A673 (cell line): ENCODE measurements at regions not wholly inside any gene's neighbourhood (a gene's known extent, or its start where the extent isn't known, plus 50 kb on each side); places are given as distances from the start of the nearest gene placed in this dataset.

Experiments used
- BruUV-seq: library from RNA; stranded (reverse); fragments of 400-500 nt; replicated peaks from 2 replicates; lab custom pipeline; 2021; lab: Mats Ljungman, UMichigan
- CTCF ChIA-PET: fragments of 300-600 bp; sonication (Branson Sonifier 250); formaldehyde crosslinking; loops from one replicate; lab custom pipeline; 2022; ENCODE audit warnings: antibody characterized with exemption; lab: Charles Lee
- POLR2A ChIA-PET: fragments of 300-600 bp; sonication (Branson Sonifier 250); formaldehyde crosslinking; loops from one replicate; lab custom pipeline; 2022; ENCODE audit warnings: antibody characterized with exemption; ENCODE audit not compliant: low non-redundant PET; lab: Charles Lee
- DNase-seq: peaks from one replicate; pipeline ENCODE4 v3.0.0-alpha.2; 2015; ENCODE audit warnings: low spot score
- H3K27ac ChIP-seq: fragments of 200-600 bp; sonication (generic); 2 replicates; pipeline ENCODE4 v1.5.1; 2016; ENCODE audit warnings: mixed run types, low read depth, mild to moderate bottlenecking, mixed read lengths, antibody characterized with exemption, low read length; ENCODE audit not compliant: poor library complexity, severe bottlenecking
- H3K27me3 ChIP-seq: fragments of 200-600 bp; sonication (generic); replicated peaks from 2 replicates; pipeline ENCODE4 v1.6.1; 2017; ENCODE audit warnings: mixed run types, low read depth, mild to moderate bottlenecking, mixed read lengths, antibody characterized with exemption, low read length; ENCODE audit not compliant: insufficient read depth, poor library complexity
- H3K36me3 ChIP-seq: fragments of 200-600 bp; sonication (generic); 2 replicates; pipeline ENCODE4 v1.6.1; 2016; ENCODE audit warnings: mixed run types, mild to moderate bottlenecking, mixed read lengths, antibody characterized with exemption, low read length; ENCODE audit not compliant: insufficient read depth, poor library complexity, severe bottlenecking
- H3K4me1 ChIP-seq: fragments of 200-600 bp; sonication (generic); 2 replicates; pipeline ENCODE4 v1.6.1; 2017; ENCODE audit warnings: mixed run types, mild to moderate bottlenecking, mixed read lengths, antibody characterized with exemption, low read length; ENCODE audit not compliant: insufficient read depth, poor library complexity, severe bottlenecking
- H3K4me3 ChIP-seq: fragments of 200-600 bp; sonication (generic); 2 replicates; pipeline ENCODE4 v1.5.1; 2016; ENCODE audit warnings: low read depth, mixed run types, mild to moderate bottlenecking, mixed read lengths, low read length; ENCODE audit not compliant: poor library complexity, severe bottlenecking
- H3K9me3 ChIP-seq: fragments of 200-600 bp; sonication (generic); 2 replicates; pipeline ENCODE4 v1.6.1; 2016; ENCODE audit warnings: mixed run types, low read depth, mild to moderate bottlenecking, mixed read lengths, antibody characterized with exemption, low read length; ENCODE audit not compliant: poor library complexity, severe bottlenecking
- CTCF ChIP-seq: fragments of 300-800, 200-600 bp; sonication (generic); conservative IDR thresholded peaks from 2 replicates; pipeline ENCODE4 v1.5.1; 2017; ENCODE audit warnings: low read depth, mild to moderate bottlenecking, antibody characterized with exemption, low read length, moderate library complexity, mixed read lengths
- EZH2 ChIP-seq: fragments of 200-600 bp; sonication (generic); IDR thresholded peaks from 2 replicates; pipeline ENCODE4 v1.6.1; 2017; ENCODE audit warnings: borderline replicate concordance, low read depth, mild to moderate bottlenecking, mixed read lengths, antibody characterized with exemption, low read length; ENCODE audit not compliant: poor library complexity, severe bottlenecking
- intact Hi-C: fragments of 100-400 bp; cut with micrococcal nuclease; formaldehyde crosslinking; loops from one replicate; pipeline ENCODE4 v1.10.0; 2022; ENCODE audit not compliant: unreplicated experiment

- no peaks in the 10 kb centered on the region for H3K4me1 ChIP-seq
- intact Hi-C loops: loop anchor here (10.0 kb wide), 2 partner anchors 275 to 765 kb away; no protein-coding TSS in a partner anchor
- no peak overlapping the region for H3K27ac ChIP-seq
- CTCF ChIA-PET: no interaction called here
- H3K4me3 ChIP-seq: no peak overlapping the region
- TF ChIP-seq EZH2 (no peak), CTCF (no peak)
- no peak for DNase-seq
- POLR2A ChIA-PET: no interaction called here
- no peaks in the 10 kb centered on the region for H3K27me3 ChIP-seq
- H3K36me3 ChIP-seq: no peaks in the 10 kb centered on the region
- BruUV-seq: no TSS peak
- no peaks in the 10 kb centered on the region for H3K9me3 ChIP-seq
Observed at GRCh38 chr6:137999815-138000214, 107.4 kb downstream of the PERP start.

GRCh38 chr6:138000941-138001340, 106.3 kb downstream of the PERP start:
- BruUV-seq: no TSS peak
- H3K9me3 ChIP-seq: no peaks in the 10 kb centered on the region
- no peaks in the 10 kb centered on the region for H3K36me3 ChIP-seq
- no peak for DNase-seq
- no peak overlapping the region for H3K27ac ChIP-seq
- CTCF ChIA-PET: interaction anchor here (0.6 kb wide), 1 partner anchor 59 kb away, joined by 5 read pairs; no protein-coding TSS in a partner anchor
- H3K27me3 ChIP-seq: peaks cover 2% of the 10 kb centered on the region
- H3K4me3 ChIP-seq: no peak overlapping the region
- no peaks in the 10 kb centered on the region for H3K4me1 ChIP-seq
- POLR2A ChIA-PET: no interaction called here
- intact Hi-C loops: loop anchor here (1.0 to 10.0 kb wide), 3 partner anchors 108 to 764 kb away; no protein-coding TSS in a partner anchor
- TF ChIP-seq CTCF: no peak
- TF ChIP-seq EZH2: no peak

- Histone ChIP-seq H3K4me1 (no peaks in the 10 kb centered on the region), H3K27ac (no peak overlapping the region), H3K9me3 (no peaks in the 10 kb centered on the region), H3K4me3 (no peak overlapping the region), H3K27me3 (peaks cover 3% of the 10 kb centered on the region), H3K36me3 (no peaks in the 10 kb centered on the region)
- no peak for TF ChIP-seq EZH2
- peak; percentile 91 for TF ChIP-seq CTCF
- BruUV-seq: no TSS peak
- intact Hi-C loops: loop anchor here (1.0 to 10.0 kb wide), 4 partner anchors 104 to 763 kb away; no protein-coding TSS in a partner anchor
- ChIA-PET CTCF (interaction anchor here (0.7 to 1.4 kb wide), 2 partner anchors 105 to 360 kb away, joined by 5 to 6 read pairs; no protein-coding TSS in a partner anchor), POLR2A (no interaction called here)
- peak; percentile 51 for DNase-seq
Observed at GRCh38 chr6:138001750-138002349, 105.4 kb downstream of the PERP start.
